Muscle of leg (tissue), 3 donors: ENCODE measurements at regions not wholly inside any gene's neighbourhood (a gene's known extent, or its start where the extent isn't known, plus 50 kb on each side); places are given as distances from the start of the nearest gene placed in this dataset.

Source experiments
- DNase-seq: peaks from one replicate; pipeline ENCODE4 v3.0.0; 2013
- H3K27ac ChIP-seq: one replicate; pipeline ENCODE4 v1.5.1; 2013; ENCODE audit warnings: mild to moderate bottlenecking, low read length, control low read depth
- H3K27me3 ChIP-seq: one replicate; pipeline ENCODE4 v1.6.1; 2013; ENCODE audit warnings: low read length; ENCODE audit not compliant: control insufficient read depth, insufficient read depth
- H3K36me3 ChIP-seq: one replicate; pipeline ENCODE4 v1.6.1; 2013; ENCODE audit warnings: low read length; ENCODE audit not compliant: control insufficient read depth, insufficient read depth
- H3K4me1 ChIP-seq: one replicate; pipeline ENCODE4 v1.6.1; 2013; ENCODE audit warnings: low read length; ENCODE audit not compliant: control insufficient read depth, insufficient read depth
- H3K4me3 ChIP-seq: one replicate; pipeline ENCODE4 v1.5.1; 2013; ENCODE audit warnings: low read length, control low read depth
- H3K9me3 ChIP-seq: replicated peaks from 2 replicates; pipeline ENCODE4 v1.6.1; 2013; ENCODE audit warnings: low read depth, low read length; ENCODE audit not compliant: control insufficient read depth
- WGBS: methylation state at CpG from one replicate; pipeline ENCODE4 v1.1.5; 2013; ENCODE audit warnings: missing lambda C conversion rate; ENCODE audit not compliant: insufficient coverage; 5-methylcytosine and 5-hydroxymethylcytosine counted together

DNA sequence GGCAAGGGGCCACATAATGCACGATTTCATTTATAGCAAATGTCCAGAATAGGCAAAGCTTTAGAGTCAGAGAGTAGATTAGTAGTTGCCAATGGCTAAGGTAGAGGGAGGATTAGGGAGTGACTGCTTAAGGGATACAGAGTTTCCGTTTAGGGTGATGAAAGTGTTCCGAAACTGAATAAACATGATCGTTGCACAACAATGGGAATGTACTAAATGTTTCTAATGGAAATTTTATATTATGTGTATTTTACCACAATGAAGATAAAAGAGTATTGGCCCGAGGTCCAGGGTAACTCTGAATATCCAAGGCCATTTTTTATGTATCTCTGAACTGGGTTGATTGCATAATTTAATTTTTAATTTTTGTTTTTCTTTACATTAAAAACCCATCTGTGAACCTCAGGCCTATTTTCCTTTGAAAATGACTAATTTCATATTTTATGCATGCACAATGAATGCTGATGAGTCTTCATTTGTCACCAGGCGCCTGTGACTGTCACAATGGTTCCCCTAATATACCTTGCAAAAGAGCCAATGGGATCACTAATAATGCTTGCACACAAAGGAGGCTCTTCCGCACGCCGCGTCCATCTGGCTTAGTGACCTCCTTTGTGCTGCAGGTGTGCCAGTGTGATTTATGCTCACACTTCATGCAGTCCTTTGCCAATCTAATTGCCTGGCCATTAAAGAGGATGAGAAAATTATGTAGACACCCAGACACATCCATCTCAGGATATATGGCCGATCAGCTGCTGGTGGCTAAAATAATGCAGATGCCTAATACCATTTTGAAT, 612.5 kb downstream of the CDH26 start:
- H3K36me3 ChIP-seq, result no peaks in the 10 kb centered on the region
- WGBS, result 77% methylated on average over 4 of the region's 11 CpGs

GRCh38 chr20:60573003-60573680, 614.9 kb downstream of the CDH26 start:
- H3K4me1 ChIP-seq, result peaks cover 6% of the 10 kb centered on the region
- H3K27ac ChIP-seq, result peak overlapping the region; percentile 38
- H3K36me3 ChIP-seq, result no peaks in the 10 kb centered on the region
- no CpG with 5 or more reads among the region's 4 CpGs for WGBS
- H3K4me3 ChIP-seq, result no peak overlapping the region
- H3K9me3 ChIP-seq, result no peaks in the 10 kb centered on the region
- peak; percentile 73 for DNase-seq
- no peaks in the 10 kb centered on the region for H3K27me3 ChIP-seq

More for the DNA sequence above, 612.5 kb downstream of the CDH26 start:
- H3K27me3 ChIP-seq, result no peaks in the 10 kb centered on the region
- no peak for DNase-seq
- peaks cover 11% of the 10 kb centered on the region for H3K4me1 ChIP-seq
- H3K9me3 ChIP-seq, result no peaks in the 10 kb centered on the region
- H3K4me3 ChIP-seq, result no peak overlapping the region
- no peak overlapping the region for H3K27ac ChIP-seq

DNA sequence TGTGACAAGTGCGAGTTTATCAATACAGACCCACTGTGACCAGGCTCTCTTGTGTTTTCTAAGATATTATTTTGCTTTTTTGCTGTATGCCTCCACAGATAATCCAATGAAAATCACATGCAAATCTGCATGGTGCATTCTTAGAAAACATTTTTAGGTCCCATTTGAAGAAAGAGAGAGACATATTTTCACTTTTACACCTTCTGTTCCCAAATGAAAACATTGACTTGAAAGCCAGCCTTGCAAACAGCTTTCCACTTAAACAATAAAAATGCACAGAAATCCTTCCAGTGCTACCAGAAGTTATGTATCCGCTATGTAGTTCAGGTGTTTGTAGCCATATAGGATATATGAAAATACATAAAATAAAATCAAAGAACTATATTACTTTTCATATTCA, 618.0 kb downstream of the CDH26 start:
- WGBS, result no CpG with 5 or more reads among the region's 2 CpGs

GRCh38 chr20:60579941-60580515, 621.8 kb downstream of the CDH26 start:
- no peaks in the 10 kb centered on the region for H3K9me3 ChIP-seq
- H3K4me3 ChIP-seq, result no peak overlapping the region
- no peaks in the 10 kb centered on the region for H3K27me3 ChIP-seq
- no peaks in the 10 kb centered on the region for H3K36me3 ChIP-seq
- no peak for DNase-seq
- WGBS, result 100% methylated on average over 1 of the region's 4 CpGs
- peaks cover 4% of the 10 kb centered on the region for H3K4me1 ChIP-seq
- no peak overlapping the region for H3K27ac ChIP-seq

More for the DNA sequence above, 618.0 kb downstream of the CDH26 start:
- Histone ChIP-seq H3K9me3 (no peaks in the 10 kb centered on the region), H3K4me3 (no peak overlapping the region), H3K4me1 (peaks cover 6% of the 10 kb centered on the region), H3K27me3 (no peaks in the 10 kb centered on the region), H3K27ac (no peak overlapping the region), H3K36me3 (no peaks in the 10 kb centered on the region)
- DNase-seq, result no peak

- Histone ChIP-seq H3K36me3 (no peaks in the 10 kb centered on the region), H3K27me3 (no peaks in the 10 kb centered on the region), H3K4me1 (peaks cover 9% of the 10 kb centered on the region), H3K4me3 (no peak overlapping the region), H3K27ac (no peak overlapping the region), H3K9me3 (no peaks in the 10 kb centered on the region)
- no CpG with 5 or more reads among the region's 4 CpGs for WGBS
- DNase-seq, result peak; percentile 54
Measured at GRCh38 chr20:60581606-60582115, 623.4 kb downstream of the CDH26 start.

DNA sequence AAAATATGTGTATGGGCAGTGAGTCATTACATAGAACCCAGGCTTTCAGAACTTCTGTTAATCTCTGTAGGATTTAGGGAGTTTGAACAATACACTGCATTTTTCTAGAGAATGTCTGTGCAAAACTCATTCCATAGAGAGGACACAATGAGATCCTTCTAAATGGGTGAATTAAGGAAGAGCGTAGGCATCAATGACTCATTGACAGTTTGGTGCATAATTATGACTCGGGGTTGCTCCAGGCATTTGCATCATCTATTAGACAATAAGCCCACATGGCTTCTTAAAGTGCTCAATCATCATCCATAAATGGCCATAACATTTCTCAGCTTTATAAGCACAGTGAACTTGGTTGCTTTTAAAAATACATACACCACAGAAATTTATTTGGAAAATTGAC, 625.5 kb downstream of the CDH26 start:
- DNase-seq, result no peak
- Histone ChIP-seq H3K27ac (no peak overlapping the region), H3K27me3 (no peaks in the 10 kb centered on the region), H3K36me3 (no peaks in the 10 kb centered on the region), H3K9me3 (no peaks in the 10 kb centered on the region), H3K4me1 (peaks cover 18% of the 10 kb centered on the region), H3K4me3 (no peak overlapping the region)
- no CpG with 5 or more reads among the region's 2 CpGs for WGBS

- Histone ChIP-seq H3K9me3 (no peaks in the 10 kb centered on the region), H3K4me3 (no peak overlapping the region), H3K27me3 (no peaks in the 10 kb centered on the region), H3K27ac (no peak overlapping the region), H3K36me3 (no peaks in the 10 kb centered on the region), H3K4me1 (peaks cover 18% of the 10 kb centered on the region)
- no peak for DNase-seq
- WGBS, result 73% methylated on average over 3 of the region's 4 CpGs
Measured at GRCh38 chr20:60584221-60584620, 626.0 kb downstream of the CDH26 start.

DNA sequence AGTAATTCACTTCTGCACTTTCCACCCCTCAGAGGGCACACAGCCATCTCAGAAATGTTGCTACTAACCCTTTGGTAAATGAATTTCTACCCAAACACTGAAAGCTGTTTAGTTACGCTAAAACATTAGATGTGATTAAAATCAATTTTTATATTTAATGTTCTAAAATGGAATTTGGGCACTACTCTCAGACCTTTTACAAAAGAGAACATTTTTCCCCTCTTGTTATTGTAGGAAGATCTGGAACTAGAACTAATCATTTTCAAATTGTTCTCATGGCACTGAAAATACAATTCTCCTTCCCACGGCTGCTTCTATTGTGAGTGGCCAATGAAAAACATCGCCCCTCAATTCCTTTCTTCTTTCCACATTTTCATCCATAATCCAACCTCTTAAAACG, 627.4 kb downstream of the CDH26 start:
- DNase-seq, result peak; percentile 53
- no peaks in the 10 kb centered on the region for H3K27me3 ChIP-seq
- WGBS, result no CpG with 5 or more reads among the region's 4 CpGs
- H3K4me3 ChIP-seq, result no peak overlapping the region
- H3K27ac ChIP-seq, result no peak overlapping the region
- peaks cover 18% of the 10 kb centered on the region for H3K4me1 ChIP-seq
- H3K36me3 ChIP-seq, result no peaks in the 10 kb centered on the region
- H3K9me3 ChIP-seq, result no peaks in the 10 kb centered on the region

- Histone ChIP-seq H3K4me3 (no peak overlapping the region), H3K9me3 (no peaks in the 10 kb centered on the region), H3K27ac (peak overlapping the region; percentile 76), H3K4me1 (peaks cover 18% of the 10 kb centered on the region), H3K36me3 (no peaks in the 10 kb centered on the region), H3K27me3 (no peaks in the 10 kb centered on the region)
- 18% methylated on average over 7 of the region's 11 CpGs for WGBS
- peak; percentile 81 for DNase-seq
Measured at GRCh38 chr20:60586269-60587050, 628.2 kb downstream of the CDH26 start.
